CD4-positive, CD25-positive, alpha-beta regulatory T cell (primary cell): ENCODE measurements at regions not wholly inside any gene's neighbourhood (a gene's known extent, or its start where the extent isn't known, plus 50 kb on each side); places are given as distances from the start of the nearest gene placed in this dataset.

Experiments
- ATAC-seq, 2 donors: fragments of 150-1000 bp; cut with Tn5 transposase; one replicate each; pipeline ENCODE4 v1.10.0; 2021; ENCODE audit warnings: low read depth in 2 of 2, moderate number of reproducible peaks in 2 of 2, moderate library complexity in 1 of 2
- DNase-seq, 3 donors: peaks; one replicate each; pipeline versions ENCODE4 v3.0.0 to v3.0.0-alpha.2; 2012 to 2022; ENCODE audit warnings: mixed read lengths in 1 of 3
- H3K27ac ChIP-seq: one replicate; pipeline ENCODE4 v1.7.0; 2013; ENCODE audit warnings: mild to moderate bottlenecking, low read length; ENCODE audit not compliant: insufficient read depth, poor library complexity, severe bottlenecking
- H3K27me3 ChIP-seq: one replicate; pipeline ENCODE4 v1.7.0; 2013; ENCODE audit warnings: low read length; ENCODE audit not compliant: control insufficient read depth, insufficient read depth
- H3K36me3 ChIP-seq: one replicate; pipeline ENCODE4 v1.7.0; 2013; ENCODE audit warnings: mild to moderate bottlenecking, low read length, moderate library complexity; ENCODE audit not compliant: control insufficient read depth, insufficient read depth
- H3K4me1 ChIP-seq: 2 replicates; pipeline ENCODE4 v1.7.0; 2013; ENCODE audit warnings: mild to moderate bottlenecking, low read length; ENCODE audit not compliant: insufficient read depth, control insufficient read depth, poor library complexity, severe bottlenecking
- H3K4me3 ChIP-seq: one replicate; pipeline ENCODE4 v1.7.0; 2013; ENCODE audit warnings: low read depth, mild to moderate bottlenecking, low read length, moderate library complexity
- H3K9me3 ChIP-seq, 2 experiments: 1 replicate in 1 of 2; 2 replicates in 1 of 2; pipeline ENCODE4 v1.7.0; 2013; ENCODE audit warnings: low read length in 2 of 2, mild to moderate bottlenecking in 1 of 2, moderate library complexity in 1 of 2; ENCODE audit not compliant: control insufficient read depth in 2 of 2
- H3K27ac Mint-ChIP-seq, 3 donors: one replicate each; pipeline ENCODE4 v1.8.0; 2020 to 2022; ENCODE audit warnings: mild to moderate bottlenecking in 3 of 3, mixed read lengths in 3 of 3, moderate library complexity in 2 of 3
- H3K27me3 Mint-ChIP-seq: one replicate; pipeline ENCODE4 v1.8.0; 2022; ENCODE audit warnings: mild to moderate bottlenecking, mixed read lengths
- H3K36me3 Mint-ChIP-seq: one replicate; pipeline ENCODE4 v1.8.0; 2020; ENCODE audit warnings: mixed read lengths
- H3K4me1 Mint-ChIP-seq, 4 donors: one replicate each; pipeline ENCODE4 v1.8.0; 2020 to 2022; ENCODE audit warnings: mixed read lengths in 4 of 4, mild to moderate bottlenecking in 1 of 4
- H3K4me3 Mint-ChIP-seq, 4 donors: one replicate each; pipeline ENCODE4 v1.8.0; 2020 to 2022; ENCODE audit warnings: mild to moderate bottlenecking in 4 of 4, mixed read lengths in 4 of 4, moderate library complexity in 3 of 4
- H3K9me3 Mint-ChIP-seq, 7 donors: one replicate each; pipeline ENCODE4 v1.8.0; 2020 to 2022; ENCODE audit warnings: mixed read lengths in 7 of 7, mild to moderate bottlenecking in 3 of 7, moderate library complexity in 2 of 7

- H3K9me3 Mint-ChIP-seq: no peaks in the 10 kb centered on the region
- no peak overlapping the region for H3K4me3 ChIP-seq
- H3K4me3 Mint-ChIP-seq: no peak overlapping the region
- H3K27ac ChIP-seq: no peak overlapping the region
- DNase-seq: no peak
- no peaks in the 10 kb centered on the region for H3K9me3 ChIP-seq
- H3K36me3 ChIP-seq: no peaks in the 10 kb centered on the region
- no peaks in the 10 kb centered on the region for H3K27me3 ChIP-seq
- H3K4me1 Mint-ChIP-seq: no peaks in the 10 kb centered on the region
- H3K4me1 ChIP-seq: no peaks in the 10 kb centered on the region
- peaks cover 8% of the 10 kb centered on the region for H3K27me3 Mint-ChIP-seq
- ATAC-seq: no peak
- no peak overlapping the region for H3K27ac Mint-ChIP-seq
- H3K36me3 Mint-ChIP-seq: no peaks in the 10 kb centered on the region
These were observed 83.0 kb downstream of the PJA1 start for GRCh38 chrX:69082055-69082752.

- DNase-seq: no peak
- H3K4me1 Mint-ChIP-seq: no peaks in the 10 kb centered on the region
- H3K4me3 Mint-ChIP-seq: no peak overlapping the region
- Histone ChIP-seq H3K4me1 (no peaks in the 10 kb centered on the region), H3K36me3 (no peaks in the 10 kb centered on the region), H3K4me3 (no peak overlapping the region), H3K9me3 (no peaks in the 10 kb centered on the region), H3K27ac (no peak overlapping the region), H3K27me3 (no peaks in the 10 kb centered on the region)
- peaks cover 5% of the 10 kb centered on the region for H3K27me3 Mint-ChIP-seq
- ATAC-seq: no peak
- no peak overlapping the region for H3K27ac Mint-ChIP-seq
- H3K9me3 Mint-ChIP-seq: no peaks in the 10 kb centered on the region
- no peaks in the 10 kb centered on the region for H3K36me3 Mint-ChIP-seq
These were observed 84.3 kb downstream of the PJA1 start for GRCh38 chrX:69080855-69081465.

DNA sequence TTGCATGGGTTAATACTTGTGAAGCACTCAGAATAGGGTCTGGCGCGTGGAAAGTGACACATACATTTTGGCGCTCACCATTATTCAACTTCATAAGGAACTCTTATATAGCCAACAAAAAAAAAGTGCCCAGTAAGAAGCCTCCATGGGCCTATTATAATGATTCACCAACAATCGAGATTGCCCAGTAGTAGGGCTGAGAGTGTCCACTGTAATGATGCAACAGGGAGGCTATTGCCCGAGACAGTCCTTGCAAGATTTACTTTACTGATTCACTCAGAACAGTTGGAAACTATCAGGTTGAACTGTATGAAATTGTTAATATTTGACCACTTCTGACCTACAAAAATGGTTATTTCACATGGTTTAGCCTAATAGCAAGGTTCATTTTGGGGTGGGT is 86.0 kb downstream of the PJA1 start:
- Histone ChIP-seq H3K36me3 (no peaks in the 10 kb centered on the region), H3K9me3 (no peaks in the 10 kb centered on the region), H3K27ac (no peak overlapping the region), H3K4me1 (no peaks in the 10 kb centered on the region), H3K27me3 (no peaks in the 10 kb centered on the region), H3K4me3 (no peak overlapping the region)
- H3K9me3 Mint-ChIP-seq: no peaks in the 10 kb centered on the region
- no peak overlapping the region for H3K4me3 Mint-ChIP-seq
- ATAC-seq (no peak), DNase-seq (no peak)
- no peaks in the 10 kb centered on the region for H3K4me1 Mint-ChIP-seq
- no peaks in the 10 kb centered on the region for H3K36me3 Mint-ChIP-seq
- peaks cover 5% of the 10 kb centered on the region for H3K27me3 Mint-ChIP-seq
- H3K27ac Mint-ChIP-seq: no peak overlapping the region

GRCh38 chrX:69077895-69078455 is 87.3 kb downstream of the PJA1 start:
- Histone ChIP-seq H3K27ac (no peak overlapping the region), H3K4me1 (no peaks in the 10 kb centered on the region), H3K4me3 (no peak overlapping the region), H3K9me3 (no peaks in the 10 kb centered on the region), H3K36me3 (no peaks in the 10 kb centered on the region), H3K27me3 (no peaks in the 10 kb centered on the region)
- no peak overlapping the region for H3K27ac Mint-ChIP-seq
- no peaks in the 10 kb centered on the region for H3K36me3 Mint-ChIP-seq
- H3K27me3 Mint-ChIP-seq: peaks cover 5% of the 10 kb centered on the region
- no peak overlapping the region for H3K4me3 Mint-ChIP-seq
- ATAC-seq: no peak
- no peaks in the 10 kb centered on the region for H3K9me3 Mint-ChIP-seq
- DNase-seq: no peak
- H3K4me1 Mint-ChIP-seq: no peaks in the 10 kb centered on the region

DNA sequence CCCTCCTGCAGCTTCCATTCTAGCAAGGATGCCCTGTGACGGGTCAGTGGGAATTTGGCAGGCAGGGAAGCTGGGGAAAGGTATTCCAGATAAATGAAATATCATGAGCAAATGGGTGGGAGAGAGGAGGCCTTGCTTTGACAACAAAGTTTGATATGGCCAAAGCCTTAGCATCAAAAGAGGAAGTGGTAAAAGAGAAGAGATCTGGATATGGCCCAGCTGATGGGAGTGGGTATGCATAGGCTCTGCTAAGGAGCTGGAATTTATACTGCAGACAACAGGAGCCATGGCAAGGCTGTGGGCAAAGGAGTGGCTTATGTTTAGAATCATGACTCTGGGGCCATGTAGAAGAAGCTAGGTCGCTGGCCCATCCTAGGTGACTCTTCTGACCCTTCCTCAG is 89.2 kb downstream of the PJA1 start:
- H3K9me3 ChIP-seq: no peaks in the 10 kb centered on the region
- H3K4me1 Mint-ChIP-seq: no peaks in the 10 kb centered on the region
- no peak overlapping the region for H3K4me3 ChIP-seq
- peaks cover 5% of the 10 kb centered on the region for H3K27me3 Mint-ChIP-seq
- no peaks in the 10 kb centered on the region for H3K4me1 ChIP-seq
- no peak overlapping the region for H3K27ac ChIP-seq
- H3K27me3 ChIP-seq: no peaks in the 10 kb centered on the region
- no peaks in the 10 kb centered on the region for H3K36me3 Mint-ChIP-seq
- DNase-seq (no peak), ATAC-seq (no peak)
- no peaks in the 10 kb centered on the region for H3K36me3 ChIP-seq
- no peaks in the 10 kb centered on the region for H3K9me3 Mint-ChIP-seq
- H3K4me3 Mint-ChIP-seq: no peak overlapping the region
- no peak overlapping the region for H3K27ac Mint-ChIP-seq

GRCh38 chrX:69074726-69075125 is 90.5 kb downstream of the PJA1 start:
- H3K36me3 Mint-ChIP-seq: no peaks in the 10 kb centered on the region
- Histone ChIP-seq H3K36me3 (no peaks in the 10 kb centered on the region), H3K9me3 (no peaks in the 10 kb centered on the region), H3K4me3 (no peak overlapping the region), H3K27ac (no peak overlapping the region), H3K27me3 (no peaks in the 10 kb centered on the region), H3K4me1 (no peaks in the 10 kb centered on the region)
- no peak overlapping the region for H3K4me3 Mint-ChIP-seq
- H3K9me3 Mint-ChIP-seq: no peaks in the 10 kb centered on the region
- H3K27me3 Mint-ChIP-seq: peaks cover 3% of the 10 kb centered on the region
- no peak for ATAC-seq
- no peaks in the 10 kb centered on the region for H3K4me1 Mint-ChIP-seq
- H3K27ac Mint-ChIP-seq: no peak overlapping the region
- DNase-seq: no peak

DNA sequence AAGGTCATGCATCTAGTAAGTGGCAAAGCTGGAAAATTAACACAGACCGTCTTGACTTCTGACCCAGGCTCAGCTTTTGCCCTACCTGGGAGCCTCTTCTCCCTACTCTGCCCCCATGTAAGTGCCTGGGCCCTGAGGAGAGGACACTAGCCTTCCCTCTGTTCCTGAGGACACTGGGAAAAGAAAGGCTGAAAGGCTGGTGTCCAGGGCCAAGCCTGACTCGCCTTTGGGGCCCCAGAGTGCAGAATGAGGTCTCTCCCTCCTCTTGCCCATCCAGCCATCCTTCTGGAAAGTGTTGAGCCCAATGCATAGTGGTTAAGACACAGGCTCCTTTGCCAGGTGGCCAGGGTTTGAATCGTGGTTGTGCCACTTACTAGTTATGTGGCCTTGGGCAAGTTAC is 91.5 kb downstream of the PJA1 start:
- no peak for ATAC-seq
- Histone ChIP-seq H3K27ac (no peak overlapping the region), H3K9me3 (no peaks in the 10 kb centered on the region), H3K27me3 (no peaks in the 10 kb centered on the region), H3K4me1 (no peaks in the 10 kb centered on the region), H3K4me3 (no peak overlapping the region), H3K36me3 (no peaks in the 10 kb centered on the region)
- H3K27me3 Mint-ChIP-seq: no peaks in the 10 kb centered on the region
- no peak for DNase-seq
- H3K27ac Mint-ChIP-seq: peak overlapping the region in 1 of 3 donors; percentile 7
- no peaks in the 10 kb centered on the region for H3K36me3 Mint-ChIP-seq
- no peak overlapping the region for H3K4me3 Mint-ChIP-seq
- no peaks in the 10 kb centered on the region for H3K4me1 Mint-ChIP-seq
- H3K9me3 Mint-ChIP-seq: no peaks in the 10 kb centered on the region

DNA sequence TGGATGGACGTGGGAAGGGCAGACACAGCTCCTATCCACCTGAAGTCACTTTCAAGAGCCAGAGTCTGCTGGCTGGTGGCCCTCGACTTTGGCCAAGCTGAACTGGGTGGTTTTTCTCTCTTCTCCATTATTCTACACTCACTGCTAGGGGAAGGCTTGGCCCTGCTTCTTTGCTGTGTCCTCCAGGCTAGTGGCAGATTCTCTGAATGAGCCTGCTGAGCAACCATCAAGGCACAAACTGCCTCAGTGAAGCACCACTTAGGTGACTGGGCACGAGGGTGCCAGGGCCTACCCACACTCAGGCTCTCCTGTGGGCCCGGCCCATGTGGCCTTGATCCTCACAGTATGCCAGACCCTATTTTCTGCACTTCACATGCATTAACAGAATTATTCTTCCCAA is 92.0 kb downstream of the PJA1 start:
- Histone ChIP-seq H3K4me1 (no peaks in the 10 kb centered on the region), H3K9me3 (no peaks in the 10 kb centered on the region), H3K27ac (no peak overlapping the region), H3K27me3 (no peaks in the 10 kb centered on the region), H3K36me3 (no peaks in the 10 kb centered on the region), H3K4me3 (no peak overlapping the region)
- Mint-ChIP-seq H3K9me3 (no peaks in the 10 kb centered on the region), H3K4me3 (no peak overlapping the region), H3K27me3 (no peaks in the 10 kb centered on the region), H3K4me1 (no peaks in the 10 kb centered on the region), H3K27ac (no peak overlapping the region), H3K36me3 (no peaks in the 10 kb centered on the region)
- ATAC-seq (no peak), DNase-seq (no peak)
